ENCODE measurements at regions not wholly inside any gene's neighbourhood (a gene's known extent, or its start where the extent isn't known, plus 50 kb on each side); places are given as distances from the start of the nearest gene placed in this dataset.

DNA sequence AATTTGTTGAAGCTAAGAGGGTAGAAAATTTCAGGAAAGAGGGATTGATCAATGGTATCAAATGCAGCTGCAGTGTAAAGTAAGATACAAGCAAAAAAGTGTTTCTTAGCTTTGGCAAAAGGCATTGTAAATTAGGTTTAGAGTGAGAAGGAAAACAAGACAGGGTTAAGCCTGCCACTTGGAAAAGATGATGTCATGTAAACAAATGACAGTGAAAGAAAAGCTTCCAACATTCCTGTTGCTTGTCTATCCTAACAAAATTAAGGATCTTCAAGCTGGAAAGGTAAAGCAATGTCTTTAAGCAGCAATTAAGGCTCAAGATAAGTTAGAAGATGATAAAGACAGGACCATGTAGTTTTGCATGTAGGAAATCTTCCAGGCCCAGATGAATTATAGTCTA, 139.1 kb upstream of the PPP2R2B start:
- TF ChIP-seq POLR2A (IDR thresholded peaks at IDR 0.05) = no peak
- TF ChIP-seq, protein P1, sequence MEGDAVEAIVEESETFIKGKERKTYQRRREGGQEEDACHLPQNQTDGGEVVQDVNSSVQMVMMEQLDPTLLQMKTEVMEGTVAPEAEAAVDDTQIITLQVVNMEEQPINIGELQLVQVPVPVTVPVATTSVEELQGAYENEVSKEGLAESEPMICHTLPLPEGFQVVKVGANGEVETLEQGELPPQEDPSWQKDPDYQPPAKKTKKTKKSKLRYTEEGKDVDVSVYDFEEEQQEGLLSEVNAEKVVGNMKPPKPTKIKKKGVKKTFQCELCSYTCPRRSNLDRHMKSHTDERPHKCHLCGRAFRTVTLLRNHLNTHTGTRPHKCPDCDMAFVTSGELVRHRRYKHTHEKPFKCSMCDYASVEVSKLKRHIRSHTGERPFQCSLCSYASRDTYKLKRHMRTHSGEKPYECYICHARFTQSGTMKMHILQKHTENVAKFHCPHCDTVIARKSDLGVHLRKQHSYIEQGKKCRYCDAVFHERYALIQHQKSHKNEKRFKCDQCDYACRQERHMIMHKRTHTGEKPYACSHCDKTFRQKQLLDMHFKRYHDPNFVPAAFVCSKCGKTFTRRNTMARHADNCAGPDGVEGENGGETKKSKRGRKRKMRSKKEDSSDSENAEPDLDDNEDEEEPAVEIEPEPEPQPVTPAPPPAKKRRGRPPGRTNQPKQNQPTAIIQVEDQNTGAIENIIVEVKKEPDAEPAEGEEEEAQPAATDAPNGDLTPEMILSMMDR (IDR thresholded peaks at IDR 0.05) = no peak
- no peak for TF ChIP-seq EP300 (IDR thresholded peaks at IDR 0.05)

Data from ovary (tissue), 3 donors.